Adrenal gland (tissue), 9 donors: ENCODE measurements at regions not wholly inside any gene's neighbourhood (a gene's known extent, or its start where the extent isn't known, plus 50 kb on each side); places are given as distances from the start of the nearest gene placed in this dataset.
A peak's percentile ranks its signal among the peaks of the same experiment; 100 is the strongest.
"Not testable (repeated sequence)": the region's sequence is repeated elsewhere in the genome, so short reads cannot be mapped to it uniquely, and the experiment has no call there.

Experiments used
- DNase-seq, 7 donors: peaks; one replicate each; pipeline ENCODE4 v3.0.0-alpha.2; 2019 to 2020
- H3K27ac ChIP-seq, 5 donors: fragments of 200-600 bp; sonication (generic) in 4 of 5; 1 replicate in 3 of 5; 2 replicates in 2 of 5; pipeline versions ENCODE4 v1.5.1 to v1.8.0; 2016 to 2020; ENCODE audit warnings: mild to moderate bottlenecking in 1 of 5
- H3K27me3 ChIP-seq: fragments of 200-600 bp; 2 replicates; pipeline ENCODE4 v1.8.0; 2021
- H3K36me3 ChIP-seq, 2 donors: fragments of 200-600 bp; replicated peaks in 1 of 2; 1 replicate in 1 of 2; 2 replicates in 1 of 2; pipeline versions ENCODE4 v1.5.1 to v1.8.0; 2018 to 2022
- H3K4me1 ChIP-seq, 2 donors: fragments of 200-600 bp; replicated peaks in 1 of 2; 1 replicate in 1 of 2; 2 replicates in 1 of 2; pipeline versions ENCODE4 v1.5.1 to v1.8.0; 2018 to 2021
- H3K4me3 ChIP-seq, 4 donors: fragments of 200-600 bp; sonication (generic) in 3 of 4; one replicate each; pipeline ENCODE4 v1.5.1; 2016 to 2018
- H3K9me3 ChIP-seq, 3 donors: fragments of 200-600 bp; sonication (generic) in 1 of 3; replicated peaks in 1 of 3; 1 replicate in 2 of 3; 2 replicates in 1 of 3; pipeline versions ENCODE4 v1.5.1 to v1.8.0; 2016 to 2021
- POLR2A ChIP-seq, 2 donors: fragments of 450-650 bp; IDR thresholded peaks; one replicate each; pipeline ENCODE4 v1.6.1; 2017; ENCODE audit warnings: antibody characterized with exemption in 2 of 2, mild to moderate bottlenecking in 2 of 2, moderate library complexity in 1 of 2
- WGBS, 4 donors: extraction: QIAGEN DNeasy Blood & Tissue Kit in 2 of 4; methylation state at CpG; one replicate each; pipeline versions ENCODE4 v1.1.5 to v1.1.7; 2013 to 2017; 5-methylcytosine and 5-hydroxymethylcytosine counted together
- intact Hi-C, 2 donors: fragments of 100-400 bp; cut with DNase I; formaldehyde crosslinking; loops; one replicate each; pipeline versions ENCODE4 v1.14.1 to v1.15.0; 2022 to 2023
- TF ChIP-seq, protein P1 (sequence below), 6 experiments: fragments of 450-650 bp in 4 of 6; fragments of 200-600 bp in 2 of 6; sonication (generic) in 1 of 6; IDR thresholded peaks; 1 replicate in 5 of 6; 2 replicates in 1 of 6; pipeline versions ENCODE4 v1.5.1 to v1.8.0; 2016 to 2021; ENCODE audit warnings: antibody characterized with exemption in 6 of 6, mild to moderate bottlenecking in 2 of 6, moderate library complexity in 1 of 6
- donor health status: healthy with polysubstance abuse.
- donor health status: Bipolar disorder and iron deficiency.
- donor health status: DM: yes; HTN: yes; CAD: no.
- donor health status: DM: no; HTN: no; CAD: no.
- donor health status: DM: no; HTN: no; CAD: no.

DNA sequence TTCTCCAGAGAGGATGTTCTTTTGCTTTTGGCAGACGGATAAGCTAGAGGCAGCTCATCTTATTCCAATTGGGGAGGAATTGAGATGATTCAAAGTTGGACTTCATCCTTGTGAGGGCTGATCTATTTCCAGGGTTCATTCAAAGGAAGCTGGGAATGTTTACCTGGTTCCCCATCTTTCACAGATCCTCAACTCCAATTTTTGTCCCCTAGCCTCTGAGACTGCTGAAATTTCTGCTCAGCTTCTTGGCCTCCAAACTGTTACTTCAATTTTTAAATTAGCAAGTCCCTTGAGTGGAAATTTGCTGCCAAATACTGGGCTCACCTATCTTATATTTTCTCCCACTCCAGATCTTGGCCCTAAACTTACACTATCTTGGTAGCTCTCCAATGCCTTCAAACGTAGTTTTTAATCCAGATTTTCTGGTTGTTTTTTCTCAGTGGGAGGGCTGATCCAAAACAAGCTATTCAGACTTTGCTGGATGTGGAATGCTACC is 93.9 kb upstream of the NEK6 start:
- Histone ChIP-seq H3K9me3 (no peaks in the 10 kb centered on the region), H3K27ac (no peak overlapping the region), H3K4me3 (no peak overlapping the region), H3K4me1 (no peaks in the 10 kb centered on the region), H3K27me3 (no peaks in the 10 kb centered on the region), H3K36me3 (no peaks in the 10 kb centered on the region)
- intact Hi-C loops = no loop called here
- WGBS, 4 donors = 35 to 58% (median 48%) methylated on average over 2 of the region's 2 CpGs
- TF ChIP-seq, protein P1, sequence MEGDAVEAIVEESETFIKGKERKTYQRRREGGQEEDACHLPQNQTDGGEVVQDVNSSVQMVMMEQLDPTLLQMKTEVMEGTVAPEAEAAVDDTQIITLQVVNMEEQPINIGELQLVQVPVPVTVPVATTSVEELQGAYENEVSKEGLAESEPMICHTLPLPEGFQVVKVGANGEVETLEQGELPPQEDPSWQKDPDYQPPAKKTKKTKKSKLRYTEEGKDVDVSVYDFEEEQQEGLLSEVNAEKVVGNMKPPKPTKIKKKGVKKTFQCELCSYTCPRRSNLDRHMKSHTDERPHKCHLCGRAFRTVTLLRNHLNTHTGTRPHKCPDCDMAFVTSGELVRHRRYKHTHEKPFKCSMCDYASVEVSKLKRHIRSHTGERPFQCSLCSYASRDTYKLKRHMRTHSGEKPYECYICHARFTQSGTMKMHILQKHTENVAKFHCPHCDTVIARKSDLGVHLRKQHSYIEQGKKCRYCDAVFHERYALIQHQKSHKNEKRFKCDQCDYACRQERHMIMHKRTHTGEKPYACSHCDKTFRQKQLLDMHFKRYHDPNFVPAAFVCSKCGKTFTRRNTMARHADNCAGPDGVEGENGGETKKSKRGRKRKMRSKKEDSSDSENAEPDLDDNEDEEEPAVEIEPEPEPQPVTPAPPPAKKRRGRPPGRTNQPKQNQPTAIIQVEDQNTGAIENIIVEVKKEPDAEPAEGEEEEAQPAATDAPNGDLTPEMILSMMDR (IDR thresholded peaks at IDR 0.05) = no peak
- TF ChIP-seq POLR2A (IDR thresholded peaks at IDR 0.05) = no peak
- DNase-seq = no peak

DNA sequence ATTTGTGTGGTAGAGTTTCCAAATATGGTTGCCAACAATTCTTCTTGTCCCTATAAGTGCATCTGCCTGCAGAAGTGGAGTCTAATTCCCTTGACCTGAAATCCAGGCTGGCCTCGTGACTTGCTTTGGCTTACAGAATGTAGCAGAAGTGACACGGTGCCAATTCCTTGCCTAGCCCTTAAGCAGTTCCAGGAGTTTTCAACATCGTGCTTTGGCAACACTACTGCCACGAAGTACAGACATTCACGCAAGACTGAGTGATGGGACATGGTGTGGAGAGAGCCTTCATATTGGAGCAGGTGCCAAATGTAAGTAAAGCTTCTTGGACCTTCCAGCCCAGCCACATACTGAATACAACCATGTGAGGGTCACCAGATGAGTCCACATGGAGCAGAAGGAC is 92.9 kb upstream of the NEK6 start:
- peak; percentile 31 to 85 (median 50) for DNase-seq
- TF ChIP-seq POLR2A (IDR thresholded peaks at IDR 0.05) = no peak
- TF ChIP-seq, protein P1 (IDR thresholded peaks at IDR 0.05) = no peak

DNA sequence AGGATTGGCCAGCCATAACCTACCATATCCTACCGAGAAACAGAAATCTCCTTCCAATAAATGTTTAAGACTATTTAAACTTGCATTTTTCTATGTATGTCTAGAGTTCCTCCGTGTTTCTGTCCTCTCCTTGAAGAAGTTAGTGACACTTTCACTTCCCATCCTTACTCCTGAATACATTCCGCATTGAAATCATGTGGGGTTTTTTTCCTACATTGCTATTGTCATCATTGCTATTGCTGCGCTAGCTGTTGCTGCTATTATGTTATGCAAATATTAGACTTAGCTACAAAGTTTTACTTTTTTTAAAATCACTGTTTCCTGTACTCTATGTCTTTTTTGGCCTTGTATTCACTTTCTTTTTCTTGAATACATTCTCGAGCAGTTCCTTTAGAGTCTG is 83.3 kb upstream of the NEK6 start:
- H3K27me3 ChIP-seq = peaks cover 7% of the 10 kb centered on the region
- DNase-seq = no peak
- no peaks in the 10 kb centered on the region for H3K9me3 ChIP-seq
- no peaks in the 10 kb centered on the region for H3K36me3 ChIP-seq
- intact Hi-C loops = no loop called here
- 65 to 82% (median 69%) methylated on average over 5 of the region's 5 CpGs for WGBS, 4 donors
- no peak overlapping the region for H3K4me3 ChIP-seq
- no peak overlapping the region for H3K27ac ChIP-seq
- no peaks in the 10 kb centered on the region for H3K4me1 ChIP-seq
- TF ChIP-seq, protein P1 (IDR thresholded peaks at IDR 0.05) = no peak
- no peak for TF ChIP-seq POLR2A (IDR thresholded peaks at IDR 0.05)

More for the DNA sequence above, 92.9 kb upstream of the NEK6 start:
- WGBS, 4 donors = 31 to 52% (median 34%) methylated on average over 2 to 5 of the region's 5 CpGs
- Histone ChIP-seq H3K4me3 (no peak overlapping the region), H3K27me3 (no peaks in the 10 kb centered on the region), H3K27ac (no peak overlapping the region), H3K4me1 (no peaks in the 10 kb centered on the region), H3K36me3 (no peaks in the 10 kb centered on the region), H3K9me3 (no peaks in the 10 kb centered on the region)
- intact Hi-C loops = no loop called here

DNA sequence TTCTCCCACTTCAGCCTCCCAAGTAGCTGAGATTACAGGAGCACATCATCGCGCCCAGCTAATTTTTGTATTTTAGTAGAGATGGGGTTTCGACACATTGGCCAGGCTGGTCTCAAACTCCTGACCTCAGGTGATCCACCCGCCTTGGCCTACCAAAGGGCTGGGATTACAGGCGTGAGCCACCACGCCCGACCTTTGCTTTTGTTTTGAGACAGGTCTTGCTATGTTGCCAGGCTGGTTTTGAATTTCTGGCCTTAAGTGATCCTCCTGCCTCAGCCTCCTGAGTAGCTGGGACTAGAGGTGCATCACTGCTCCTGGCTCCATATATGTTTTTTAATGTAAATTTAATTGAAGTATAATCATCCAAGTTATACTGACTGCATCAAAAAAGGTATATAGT is 80.2 kb upstream of the NEK6 start:
- H3K27me3 ChIP-seq, H3K4me1 ChIP-seq, H3K36me3 ChIP-seq, DNase-seq, H3K9me3 ChIP-seq, H3K4me3 ChIP-seq, H3K27ac ChIP-seq, intact Hi-C loops: not testable (repeated sequence)
- 93 to 95% (median 94%) methylated on average over 7 of the region's 7 CpGs for WGBS, 4 donors
